Skeletal muscle satellite cell (primary cell): ENCODE measurements at regions not wholly inside any gene's neighbourhood (a gene's known extent, or its start where the extent isn't known, plus 50 kb on each side); places are given as distances from the start of the nearest gene placed in this dataset.

Source experiments
- H3K27me3 ChIP-seq: 2 replicates; pipeline ENCODE4 v1.7.0; 2013; ENCODE audit warnings: low read length; ENCODE audit not compliant: control insufficient read depth, insufficient read depth
- H3K36me3 ChIP-seq: 2 replicates; pipeline ENCODE4 v1.7.0; 2013; ENCODE audit warnings: mild to moderate bottlenecking, control low read depth, low read length; ENCODE audit not compliant: insufficient read depth
- H3K4me1 ChIP-seq: 2 replicates; pipeline ENCODE4 v1.7.0; 2013; ENCODE audit warnings: low read length; ENCODE audit not compliant: control insufficient read depth, insufficient read depth
- H3K4me2 ChIP-seq: 2 replicates; pipeline ENCODE4 v1.7.0; 2013; ENCODE audit warnings: mild to moderate bottlenecking, low read length
- H3K4me3 ChIP-seq: 2 replicates; pipeline ENCODE4 v1.7.0; 2013; ENCODE audit warnings: low read length
- H3K9ac ChIP-seq: 2 replicates; pipeline ENCODE4 v1.7.0; 2013; ENCODE audit warnings: mild to moderate bottlenecking, low read depth, low read length, moderate library complexity
- H3K9me3 ChIP-seq: replicated peaks from 2 replicates; pipeline ENCODE4 v1.7.0; 2013; ENCODE audit warnings: mild to moderate bottlenecking, control low read depth, low read length

- no peaks in the 10 kb centered on the region for H3K9me3 ChIP-seq
Observed at GRCh38 chr11:70542406-70542805, 144.1 kb downstream of the CTTN start.

DNA sequence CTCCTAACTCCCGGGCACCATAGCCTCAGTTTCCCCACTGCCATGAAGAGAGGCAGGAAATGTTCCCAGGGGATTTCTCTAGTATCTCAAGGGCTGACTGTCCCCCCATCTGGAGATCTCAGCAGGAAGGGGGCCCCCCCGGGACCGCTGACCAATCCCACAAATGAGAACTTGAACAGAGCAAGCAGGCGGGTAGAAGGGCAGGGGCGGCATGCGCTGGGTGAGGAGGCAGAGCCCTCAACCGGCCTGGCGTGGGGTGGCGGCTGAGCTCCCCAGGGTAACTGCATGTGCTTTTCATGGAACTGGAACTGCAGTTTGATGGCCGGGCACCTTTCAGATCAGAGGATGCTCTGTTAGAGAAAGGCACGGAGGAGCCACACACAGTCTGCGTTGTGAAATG lies 144.5 kb downstream of the CTTN start:
- Histone ChIP-seq H3K9me3 (no peaks in the 10 kb centered on the region), H3K9ac (no peak overlapping the region), H3K4me3 (no peak overlapping the region)

More at GRCh38 chr11:70542406-70542805, 144.1 kb downstream of the CTTN start:
- Histone ChIP-seq H3K4me3 (no peak overlapping the region), H3K4me1 (peaks cover 14% of the 10 kb centered on the region), H3K9ac (no peak overlapping the region), H3K36me3 (no peaks in the 10 kb centered on the region), H3K4me2 (no peak overlapping the region), H3K27me3 (no peaks in the 10 kb centered on the region)

DNA sequence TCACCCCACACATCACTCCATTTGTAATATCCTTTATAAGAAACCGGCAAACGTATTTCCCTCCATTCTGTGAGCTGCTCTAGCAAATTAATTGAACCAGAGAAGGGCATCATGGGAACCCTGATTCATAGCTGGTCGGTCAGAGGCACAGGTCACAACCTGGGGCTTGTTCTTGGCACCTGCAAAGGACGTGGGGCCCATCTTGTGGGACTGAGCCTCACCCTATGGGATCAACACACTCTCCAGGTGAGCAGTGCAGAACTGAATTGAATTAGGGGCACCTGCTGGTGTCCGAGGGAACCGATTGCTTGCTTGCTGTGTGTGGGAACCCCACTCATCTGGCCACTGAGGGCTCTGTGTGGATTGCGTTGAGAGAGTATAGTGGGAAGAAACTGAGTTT lies 145.3 kb downstream of the CTTN start:
- Histone ChIP-seq H3K36me3 (no peaks in the 10 kb centered on the region), H3K4me2 (no peak overlapping the region), H3K4me1 (peaks cover 14% of the 10 kb centered on the region)

More for the DNA sequence above, 144.5 kb downstream of the CTTN start:
- no peaks in the 10 kb centered on the region for H3K27me3 ChIP-seq
- peaks cover 14% of the 10 kb centered on the region for H3K4me1 ChIP-seq
- no peak overlapping the region for H3K4me2 ChIP-seq
- H3K36me3 ChIP-seq = no peaks in the 10 kb centered on the region

GRCh38 chr11:70544067-70544773 lies 145.9 kb downstream of the CTTN start:
- Histone ChIP-seq H3K36me3 (no peaks in the 10 kb centered on the region), H3K4me1 (peaks cover 14% of the 10 kb centered on the region), H3K9ac (peak overlapping the region; percentile 56), H3K27me3 (no peaks in the 10 kb centered on the region), H3K9me3 (no peaks in the 10 kb centered on the region), H3K4me3 (peak overlapping the region; percentile 42), H3K4me2 (peak overlapping the region; percentile 70)

More for the DNA sequence above, 145.3 kb downstream of the CTTN start:
- H3K4me3 ChIP-seq = no peak overlapping the region
- H3K9ac ChIP-seq = no peak overlapping the region
- no peaks in the 10 kb centered on the region for H3K27me3 ChIP-seq
- H3K9me3 ChIP-seq = no peaks in the 10 kb centered on the region

DNA sequence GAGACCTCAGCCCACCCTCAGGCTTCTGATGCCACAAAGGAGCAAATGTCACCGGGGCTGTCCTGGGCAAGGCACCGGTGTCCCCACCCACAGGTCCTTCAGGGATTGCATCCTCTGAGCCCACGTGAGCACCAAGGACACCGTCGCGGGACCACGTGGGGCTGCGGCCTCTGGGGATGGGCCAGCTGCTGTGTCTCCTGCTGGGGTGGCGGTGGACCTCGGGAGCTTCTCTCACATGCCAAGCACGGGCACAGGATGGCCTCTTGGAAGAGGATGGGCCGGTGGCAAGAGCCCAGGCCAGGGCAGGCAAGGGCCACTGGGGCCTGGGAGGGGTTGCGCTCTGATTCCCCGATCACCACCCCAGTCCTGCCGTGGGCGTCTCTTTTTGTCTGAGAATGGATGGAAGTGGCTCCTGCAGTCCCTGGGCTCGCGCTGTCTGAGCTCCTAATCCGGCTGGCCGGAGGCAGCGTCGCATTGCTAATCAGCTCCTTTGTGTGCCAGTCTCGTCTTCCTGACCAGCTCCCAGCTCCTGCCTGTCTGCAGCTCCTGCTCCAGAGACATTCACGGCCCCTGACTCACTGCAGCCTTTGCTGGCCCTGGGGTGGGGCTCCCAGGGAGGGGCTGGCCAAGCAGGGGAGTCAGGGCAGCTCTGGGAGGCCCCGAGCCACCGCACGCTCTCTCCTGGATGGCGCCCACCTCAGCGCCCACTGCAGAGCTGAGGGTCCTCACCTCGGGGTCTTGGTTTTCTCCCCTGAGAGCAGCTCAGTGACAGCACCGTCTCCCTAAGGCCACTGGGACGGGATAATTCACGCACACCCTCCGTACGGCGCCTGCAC lies 146.7 kb downstream of the CTTN start:
- Histone ChIP-seq H3K4me1 (peaks cover 14% of the 10 kb centered on the region), H3K9me3 (no peaks in the 10 kb centered on the region), H3K4me3 (peak overlapping the region; percentile 42), H3K4me2 (peak overlapping the region; percentile 70), H3K27me3 (no peaks in the 10 kb centered on the region), H3K36me3 (no peaks in the 10 kb centered on the region), H3K9ac (peak overlapping the region; percentile 56)

GRCh38 chr11:70545610-70545912 lies 147.2 kb downstream of the CTTN start:
- Histone ChIP-seq H3K27me3 (no peaks in the 10 kb centered on the region), H3K9ac (peak overlapping the region; percentile 56), H3K4me2 (peak overlapping the region; percentile 70), H3K9me3 (no peaks in the 10 kb centered on the region), H3K36me3 (no peaks in the 10 kb centered on the region), H3K4me3 (peak overlapping the region; percentile 28), H3K4me1 (peaks cover 14% of the 10 kb centered on the region)

DNA sequence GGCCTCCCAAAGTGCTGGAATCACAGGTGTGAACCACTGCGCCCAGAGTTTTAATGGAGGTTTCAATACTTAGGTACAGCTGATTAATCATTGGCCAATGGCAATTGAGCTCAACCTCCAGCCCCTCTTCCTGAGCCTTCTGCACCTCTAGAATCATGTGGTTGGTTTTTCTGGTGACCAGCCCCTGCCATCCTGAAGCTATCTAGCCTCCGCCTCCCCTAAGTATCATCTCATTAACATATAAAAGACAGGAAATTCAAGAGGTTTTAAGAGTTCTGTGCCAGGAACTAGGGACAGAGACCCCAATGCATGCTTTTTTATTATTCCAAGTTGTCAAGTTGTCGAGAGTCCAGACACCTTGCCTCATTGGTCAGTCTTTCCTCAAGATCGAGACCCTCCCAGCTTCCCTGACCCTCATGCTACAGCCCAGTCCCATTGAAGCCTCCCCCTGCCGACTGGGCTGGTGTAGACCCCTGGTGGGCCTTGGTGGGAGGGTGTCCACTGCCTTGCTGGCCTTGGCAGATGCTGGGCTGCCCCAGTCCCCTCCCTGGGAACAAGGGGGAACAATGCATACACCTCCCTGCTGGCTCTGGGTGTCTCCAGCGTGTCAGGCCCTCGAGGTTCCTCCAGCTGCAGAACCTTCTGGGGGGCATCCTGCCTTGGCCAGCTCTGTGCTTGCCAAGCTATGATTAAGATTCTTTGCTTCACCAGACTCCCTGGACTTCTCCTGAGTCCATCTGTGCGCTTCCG lies 148.0 kb downstream of the CTTN start:
- no peaks in the 10 kb centered on the region for H3K36me3 ChIP-seq
- no peaks in the 10 kb centered on the region for H3K27me3 ChIP-seq
- no peak overlapping the region for H3K9ac ChIP-seq
- H3K4me2 ChIP-seq = no peak overlapping the region
- no peak overlapping the region for H3K4me3 ChIP-seq
- H3K9me3 ChIP-seq = no peaks in the 10 kb centered on the region
- peaks cover 14% of the 10 kb centered on the region for H3K4me1 ChIP-seq

- Histone ChIP-seq H3K4me1 (peaks cover 14% of the 10 kb centered on the region), H3K4me3 (no peak overlapping the region), H3K9ac (no peak overlapping the region), H3K27me3 (no peaks in the 10 kb centered on the region), H3K36me3 (no peaks in the 10 kb centered on the region), H3K4me2 (no peak overlapping the region), H3K9me3 (no peaks in the 10 kb centered on the region)
Observed at GRCh38 chr11:70547386-70547785, 149.1 kb downstream of the CTTN start.

DNA sequence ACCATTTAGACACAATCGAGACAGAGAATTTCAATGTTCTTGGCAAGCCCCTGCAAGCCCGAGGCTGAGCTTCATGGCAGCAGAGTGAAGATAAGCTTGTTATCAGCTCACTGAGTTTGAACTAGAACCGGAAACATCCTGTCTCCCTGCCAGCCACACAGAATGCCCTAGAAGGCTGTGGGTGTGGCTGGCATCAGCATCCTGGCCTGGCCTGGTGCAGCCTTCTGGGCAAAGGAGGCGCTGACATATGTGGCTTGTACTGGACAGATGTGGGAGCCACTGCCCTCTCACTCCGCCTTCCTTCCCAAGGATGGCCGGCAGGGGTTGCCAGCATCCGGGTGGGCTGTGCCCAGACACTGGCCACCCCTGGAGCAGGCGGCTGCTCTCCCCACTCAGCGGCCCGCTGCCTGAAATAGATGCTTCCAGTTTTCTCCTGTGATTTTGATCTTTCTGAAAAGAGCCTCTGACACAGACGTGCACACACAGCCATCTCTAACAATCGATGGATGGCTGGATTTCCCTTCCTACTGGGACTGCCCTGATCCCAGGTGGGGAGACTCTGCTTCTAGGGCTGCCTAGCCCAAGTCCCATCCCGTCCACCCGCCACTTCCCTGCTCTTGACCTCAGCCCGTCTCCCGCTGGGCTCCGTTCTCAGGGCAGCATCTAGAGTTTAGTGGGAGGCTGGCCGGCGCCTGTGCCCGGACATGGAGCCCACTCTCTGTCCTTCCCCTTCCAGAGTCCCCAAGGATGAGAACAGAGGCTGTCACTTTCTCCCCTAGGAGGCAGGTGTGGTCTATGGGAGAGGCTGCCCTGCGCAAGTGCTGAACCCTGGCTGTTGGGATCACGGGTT lies 149.7 kb downstream of the CTTN start:
- no peak overlapping the region for H3K4me2 ChIP-seq
- no peaks in the 10 kb centered on the region for H3K9me3 ChIP-seq
- H3K9ac ChIP-seq = no peak overlapping the region
- H3K36me3 ChIP-seq = no peaks in the 10 kb centered on the region
- no peak overlapping the region for H3K4me3 ChIP-seq
- peaks cover 2% of the 10 kb centered on the region for H3K27me3 ChIP-seq
- H3K4me1 ChIP-seq = peaks cover 14% of the 10 kb centered on the region

DNA sequence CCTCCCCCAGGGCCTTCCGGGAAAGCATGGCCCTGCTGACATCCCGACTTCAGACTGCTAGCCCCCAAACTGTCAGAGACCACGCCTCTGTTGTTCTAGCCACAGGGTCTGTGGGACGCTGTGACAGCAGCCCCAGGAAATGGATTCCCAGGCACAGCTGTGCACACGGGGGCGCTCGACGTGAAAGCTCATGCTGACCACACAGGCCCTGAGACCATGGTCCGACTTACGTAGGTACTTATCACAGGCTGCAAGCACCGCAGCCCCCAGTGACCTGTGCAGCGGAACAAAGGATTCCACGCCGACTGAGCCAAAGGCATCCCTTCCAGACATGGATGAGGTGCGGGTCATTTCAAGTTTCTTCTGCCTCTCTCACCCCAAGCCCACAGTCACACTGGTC lies 150.6 kb downstream of the CTTN start:
- peaks cover 2% of the 10 kb centered on the region for H3K27me3 ChIP-seq
- H3K9ac ChIP-seq = no peak overlapping the region

GRCh38 chr11:70549386-70549785 lies 151.1 kb downstream of the CTTN start:
- no peaks in the 10 kb centered on the region for H3K9me3 ChIP-seq
- no peaks in the 10 kb centered on the region for H3K36me3 ChIP-seq
- peaks cover 2% of the 10 kb centered on the region for H3K27me3 ChIP-seq
- H3K4me1 ChIP-seq = peaks cover 14% of the 10 kb centered on the region
- no peak overlapping the region for H3K4me2 ChIP-seq
- H3K4me3 ChIP-seq = no peak overlapping the region
- no peak overlapping the region for H3K9ac ChIP-seq

More for the DNA sequence above, 150.6 kb downstream of the CTTN start:
- H3K4me3 ChIP-seq = no peak overlapping the region
- H3K4me2 ChIP-seq = no peak overlapping the region
- no peaks in the 10 kb centered on the region for H3K9me3 ChIP-seq
- H3K4me1 ChIP-seq = peaks cover 14% of the 10 kb centered on the region
- H3K36me3 ChIP-seq = no peaks in the 10 kb centered on the region
